ENCODE measurements at regions not wholly inside any gene's neighbourhood (a gene's known extent, or its start where the extent isn't known, plus 50 kb on each side); places are given as distances from the start of the nearest gene placed in this dataset.

GRCh38 chr13:72126424-72126823, 259.4 kb upstream of the DACH1 start:
- H3K36me3 ChIP-seq (replicated peaks in 1 of 2): no peaks in the 10 kb centered on the region
- no peak for DNase-seq
- H3K9me3 ChIP-seq (replicated peaks in 1 of 3): no peaks in the 10 kb centered on the region
- TF ChIP-seq, protein P1, sequence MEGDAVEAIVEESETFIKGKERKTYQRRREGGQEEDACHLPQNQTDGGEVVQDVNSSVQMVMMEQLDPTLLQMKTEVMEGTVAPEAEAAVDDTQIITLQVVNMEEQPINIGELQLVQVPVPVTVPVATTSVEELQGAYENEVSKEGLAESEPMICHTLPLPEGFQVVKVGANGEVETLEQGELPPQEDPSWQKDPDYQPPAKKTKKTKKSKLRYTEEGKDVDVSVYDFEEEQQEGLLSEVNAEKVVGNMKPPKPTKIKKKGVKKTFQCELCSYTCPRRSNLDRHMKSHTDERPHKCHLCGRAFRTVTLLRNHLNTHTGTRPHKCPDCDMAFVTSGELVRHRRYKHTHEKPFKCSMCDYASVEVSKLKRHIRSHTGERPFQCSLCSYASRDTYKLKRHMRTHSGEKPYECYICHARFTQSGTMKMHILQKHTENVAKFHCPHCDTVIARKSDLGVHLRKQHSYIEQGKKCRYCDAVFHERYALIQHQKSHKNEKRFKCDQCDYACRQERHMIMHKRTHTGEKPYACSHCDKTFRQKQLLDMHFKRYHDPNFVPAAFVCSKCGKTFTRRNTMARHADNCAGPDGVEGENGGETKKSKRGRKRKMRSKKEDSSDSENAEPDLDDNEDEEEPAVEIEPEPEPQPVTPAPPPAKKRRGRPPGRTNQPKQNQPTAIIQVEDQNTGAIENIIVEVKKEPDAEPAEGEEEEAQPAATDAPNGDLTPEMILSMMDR (IDR thresholded peaks at IDR 0.05): no peak
- no peak for TF ChIP-seq POLR2A (IDR thresholded peaks at IDR 0.05)
- no peak overlapping the region for H3K4me3 ChIP-seq
- no peak overlapping the region for H3K27ac ChIP-seq
- intact Hi-C loops (cut with DNase I): no loop called here
- H3K27me3 ChIP-seq: no peaks in the 10 kb centered on the region
- WGBS, 4 donors: 67 to 77% (median 70%) methylated on average over 2 of the region's 2 CpGs
- no peaks in the 10 kb centered on the region for H3K4me1 ChIP-seq (replicated peaks in 1 of 2)

DNA sequence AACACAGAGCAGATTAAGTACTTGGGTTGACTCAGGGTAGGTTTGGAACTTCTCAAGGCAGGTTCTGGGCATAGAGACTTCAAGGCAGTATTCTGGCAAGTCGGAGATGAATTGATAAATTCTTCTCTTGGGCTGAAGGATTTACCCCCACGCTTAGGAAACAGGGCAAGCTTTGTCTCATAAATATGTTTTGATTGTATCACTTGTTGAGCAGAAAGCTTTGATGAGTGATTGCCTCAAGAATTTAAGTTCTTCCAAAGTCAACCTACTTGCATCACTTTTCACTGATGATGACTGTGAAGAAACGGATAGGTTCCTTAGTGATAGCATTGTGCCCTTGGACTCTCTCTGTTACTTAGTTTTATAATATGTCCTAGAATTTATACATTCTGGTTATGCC, 258.6 kb upstream of the DACH1 start:
- intact Hi-C loops (cut with DNase I): no loop called here
- TF ChIP-seq, protein P1 (IDR thresholded peaks at IDR 0.05): no peak
- TF ChIP-seq POLR2A (IDR thresholded peaks at IDR 0.05): no peak
- Histone ChIP-seq H3K27ac (no peak overlapping the region), H3K4me3 (no peak overlapping the region), H3K9me3 (replicated peaks in 1 of 3) (no peaks in the 10 kb centered on the region), H3K27me3 (no peaks in the 10 kb centered on the region), H3K4me1 (replicated peaks in 1 of 2) (no peaks in the 10 kb centered on the region), H3K36me3 (replicated peaks in 1 of 2) (no peaks in the 10 kb centered on the region)
- 72 to 78% (median 74%) methylated on average over 3 of the region's 3 CpGs for WGBS, 4 donors
- DNase-seq: no peak

DNA sequence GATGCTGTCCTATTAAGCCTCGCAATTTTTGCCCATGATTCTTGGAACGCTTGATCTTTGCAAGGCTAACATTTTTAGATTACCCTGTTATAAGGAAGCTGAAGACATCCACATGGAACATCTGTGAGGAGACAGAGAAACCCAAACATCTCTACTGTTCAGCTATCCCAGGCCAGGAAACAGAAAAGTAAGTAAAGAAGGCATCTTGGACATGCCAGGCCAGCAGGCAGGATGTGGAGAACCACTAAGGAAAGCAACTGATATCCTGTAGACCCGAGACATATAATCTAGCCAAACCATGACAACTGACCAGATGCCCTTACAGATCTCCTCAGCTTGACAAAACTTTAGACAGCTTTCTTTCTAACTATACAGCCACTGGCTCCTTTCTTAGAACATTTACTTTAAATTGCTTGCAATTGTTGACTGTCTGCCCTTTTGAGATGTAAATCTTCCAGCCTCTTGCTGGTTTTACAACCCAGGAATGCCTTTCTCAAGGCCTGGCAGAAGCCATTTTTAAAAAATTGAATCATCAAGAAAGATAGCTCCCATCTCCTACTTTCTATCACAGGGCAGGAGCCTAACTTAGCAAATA, 255.8 kb upstream of the DACH1 start:
- Histone ChIP-seq H3K4me1 (replicated peaks in 1 of 2) (no peaks in the 10 kb centered on the region), H3K36me3 (replicated peaks in 1 of 2) (no peaks in the 10 kb centered on the region), H3K27me3 (no peaks in the 10 kb centered on the region), H3K4me3 (no peak overlapping the region), H3K9me3 (replicated peaks in 1 of 3) (no peaks in the 10 kb centered on the region), H3K27ac (no peak overlapping the region)
- 82 to 90% (median 86%) methylated on average over 3 of the region's 3 CpGs for WGBS, 4 donors
- intact Hi-C loops (cut with DNase I): no loop called here
- TF ChIP-seq POLR2A (IDR thresholded peaks at IDR 0.05): no peak
- TF ChIP-seq, protein P1 (IDR thresholded peaks at IDR 0.05): no peak
- no peak for DNase-seq

- no peaks in the 10 kb centered on the region for H3K27me3 ChIP-seq
- no peak overlapping the region for H3K4me3 ChIP-seq
- WGBS, 4 donors: 83 to 91% (median 87%) methylated on average over 3 of the region's 3 CpGs
- H3K9me3 ChIP-seq (replicated peaks in 1 of 3): no peaks in the 10 kb centered on the region
- no peak for DNase-seq
- intact Hi-C loops (cut with DNase I): no loop called here
- H3K4me1 ChIP-seq (replicated peaks in 1 of 2): no peaks in the 10 kb centered on the region
- no peak overlapping the region for H3K27ac ChIP-seq
- no peaks in the 10 kb centered on the region for H3K36me3 ChIP-seq (replicated peaks in 1 of 2)
- TF ChIP-seq, protein P1 (IDR thresholded peaks at IDR 0.05): no peak
- TF ChIP-seq POLR2A (IDR thresholded peaks at IDR 0.05): no peak
These were observed 254.5 kb upstream of the DACH1 start for GRCh38 chr13:72121466-72121865.

Data from adrenal gland (tissue), 9 donors.